HEK293T (cell line): ENCODE measurements at regions not wholly inside any gene's neighbourhood (a gene's known extent, or its start where the extent isn't known, plus 50 kb on each side); places are given as distances from the start of the nearest gene placed in this dataset.

Experiments
- CTCF ChIA-PET: fragments of 350-600 bp; formaldehyde crosslinking; extraction: SDS; loops from one replicate; lab custom pipeline; 2021; ENCODE audit warnings: antibody characterized with exemption, inconsistent platforms; lab: Yijun Ruan, JAX
- POLR2A ChIA-PET: fragments of 350-600 bp; formaldehyde crosslinking; extraction: SDS; loops from one replicate; lab custom pipeline; 2020; ENCODE audit warnings: antibody characterized with exemption, inconsistent platforms; lab: Yijun Ruan, JAX
- DNase-seq: peaks from one replicate; pipeline ENCODE4 v3.0.0; 2012; ENCODE audit warnings: mixed read lengths; ENCODE audit errors: extremely low spot score
- ARNT ChIP-seq: fragments of 450-650 bp; IDR thresholded peaks from 2 replicates; pipeline ENCODE4 v1.6.1; 2017; ENCODE audit warnings: mild to moderate bottlenecking
- BHLHE40 ChIP-seq: fragments of 450-650 bp; IDR thresholded peaks from 2 replicates; pipeline ENCODE4 v1.6.1; 2016; ENCODE audit warnings: mild to moderate bottlenecking, moderate library complexity, borderline replicate concordance
- CTBP1 ChIP-seq: fragments of 450-650 bp; IDR thresholded peaks from 2 replicates; pipeline ENCODE4 v1.6.1; 2016; ENCODE audit warnings: borderline replicate concordance
- ELF4 ChIP-seq: fragments of 450-650 bp; IDR thresholded peaks from 2 replicates; pipeline ENCODE4 v1.6.1; 2017; ENCODE audit warnings: antibody characterized with exemption
- FOXA1 ChIP-seq: fragments of 450-650 bp; IDR thresholded peaks from 2 replicates; pipeline ENCODE4 v1.6.1; 2016; ENCODE audit warnings: mild to moderate bottlenecking
- FOXK2 ChIP-seq: fragments of 450-650 bp; IDR thresholded peaks from 2 replicates; pipeline ENCODE4 v1.6.1; 2016; ENCODE audit warnings: mild to moderate bottlenecking
- FOXM1 ChIP-seq: fragments of 450-650 bp; IDR thresholded peaks from 2 replicates; pipeline ENCODE4 v1.6.1; 2017; ENCODE audit warnings: mild to moderate bottlenecking, borderline replicate concordance
- HDGF ChIP-seq: fragments of 450-650 bp; IDR thresholded peaks from 2 replicates; pipeline ENCODE4 v1.6.1; 2017; ENCODE audit warnings: antibody characterized with exemption, borderline replicate concordance
- L3MBTL2 ChIP-seq: fragments of 450-650 bp; conservative IDR thresholded peaks from 2 replicates; pipeline ENCODE4 v1.6.1; 2016; ENCODE audit warnings: mild to moderate bottlenecking
- LEF1 ChIP-seq: fragments of 450-650 bp; IDR thresholded peaks from 2 replicates; pipeline ENCODE4 v1.6.1; 2017; ENCODE audit warnings: mild to moderate bottlenecking, borderline replicate concordance
- NFRKB ChIP-seq: fragments of 450-650 bp; IDR thresholded peaks from 2 replicates; pipeline ENCODE4 v1.6.1; 2016; ENCODE audit warnings: mild to moderate bottlenecking, moderate library complexity
- SP1 ChIP-seq: fragments of 450-650 bp; IDR thresholded peaks from 2 replicates; pipeline ENCODE4 v1.6.1; 2017
- SUZ12 ChIP-seq: fragments of 450-650 bp; IDR thresholded peaks from 2 replicates; pipeline ENCODE4 v1.6.1; 2016; ENCODE audit warnings: mild to moderate bottlenecking
- TARDBP ChIP-seq: fragments of 450-650 bp; IDR thresholded peaks from 2 replicates; pipeline ENCODE4 v1.6.1; 2016
- ZNF384 ChIP-seq: fragments of 450-650 bp; IDR thresholded peaks from 2 replicates; pipeline ENCODE4 v1.6.1; 2016
- TF ChIP-seq, protein P1 (sequence below): fragments of 450-650 bp; IDR thresholded peaks from 2 replicates; pipeline ENCODE4 v1.6.1; 2016

DNA sequence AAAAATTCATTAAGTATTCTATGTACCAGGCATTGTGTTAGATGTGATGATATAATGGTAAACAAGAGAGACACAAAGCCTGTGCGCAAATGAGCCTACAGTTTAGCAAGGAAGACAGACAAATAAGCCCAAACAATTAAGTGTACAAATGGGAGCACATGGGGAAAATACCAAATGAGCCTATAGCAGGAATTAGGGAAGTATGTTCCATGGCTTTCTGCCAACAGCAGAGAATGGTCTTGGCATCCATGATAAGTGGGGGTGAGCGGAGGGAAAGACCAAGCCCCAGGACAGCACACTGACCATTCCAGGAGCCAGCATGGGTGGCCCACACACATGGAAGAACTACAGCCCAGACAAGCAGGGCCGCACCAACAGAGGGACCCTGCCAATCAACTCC lies 369.7 kb downstream of the DEPDC1B start:
- TF ChIP-seq ARNT (no peak), FOXK2 (no peak), SP1 (no peak), ELF4 (no peak), SUZ12 (no peak), TARDBP (no peak), L3MBTL2 (no peak), CTBP1 (no peak), LEF1 (no peak), NFRKB (no peak)
- ChIA-PET CTCF (no interaction called here), POLR2A (no interaction called here)
- no peak for DNase-seq

DNA sequence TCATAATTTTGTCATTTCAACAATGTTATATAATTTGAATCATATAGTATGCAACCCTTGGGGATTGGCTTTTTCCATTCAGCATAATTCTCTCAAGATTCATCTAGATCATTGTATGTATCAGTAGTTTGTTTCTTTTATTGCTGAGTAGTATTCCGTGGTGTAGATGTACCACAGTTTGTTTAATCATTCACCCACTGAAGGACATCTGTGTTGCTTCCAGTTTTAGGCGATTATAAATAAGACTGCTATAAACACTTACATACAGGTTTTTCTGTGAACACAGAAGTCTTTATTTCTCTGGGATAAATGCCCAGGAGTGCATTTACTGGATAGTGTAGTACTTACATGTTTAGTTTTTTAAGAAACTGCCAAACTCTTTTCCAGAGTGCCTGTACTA lies 374.1 kb downstream of the DEPDC1B start:
- ChIA-PET POLR2A (no interaction called here), CTCF (no interaction called here)
- no peak for TF ChIP-seq FOXA1
- no peak for TF ChIP-seq HDGF
- TF ChIP-seq BHLHE40 = no peak
- TF ChIP-seq TARDBP = no peak
- TF ChIP-seq, protein P1, sequence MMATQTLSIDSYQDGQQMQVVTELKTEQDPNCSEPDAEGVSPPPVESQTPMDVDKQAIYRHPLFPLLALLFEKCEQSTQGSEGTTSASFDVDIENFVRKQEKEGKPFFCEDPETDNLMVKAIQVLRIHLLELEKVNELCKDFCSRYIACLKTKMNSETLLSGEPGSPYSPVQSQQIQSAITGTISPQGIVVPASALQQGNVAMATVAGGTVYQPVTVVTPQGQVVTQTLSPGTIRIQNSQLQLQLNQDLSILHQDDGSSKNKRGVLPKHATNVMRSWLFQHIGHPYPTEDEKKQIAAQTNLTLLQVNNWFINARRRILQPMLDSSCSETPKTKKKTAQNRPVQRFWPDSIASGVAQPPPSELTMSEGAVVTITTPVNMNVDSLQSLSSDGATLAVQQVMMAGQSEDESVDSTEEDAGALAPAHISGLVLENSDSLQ = no peak
- no peak for TF ChIP-seq FOXK2
- TF ChIP-seq LEF1 = no peak
- DNase-seq = no peak

DNA sequence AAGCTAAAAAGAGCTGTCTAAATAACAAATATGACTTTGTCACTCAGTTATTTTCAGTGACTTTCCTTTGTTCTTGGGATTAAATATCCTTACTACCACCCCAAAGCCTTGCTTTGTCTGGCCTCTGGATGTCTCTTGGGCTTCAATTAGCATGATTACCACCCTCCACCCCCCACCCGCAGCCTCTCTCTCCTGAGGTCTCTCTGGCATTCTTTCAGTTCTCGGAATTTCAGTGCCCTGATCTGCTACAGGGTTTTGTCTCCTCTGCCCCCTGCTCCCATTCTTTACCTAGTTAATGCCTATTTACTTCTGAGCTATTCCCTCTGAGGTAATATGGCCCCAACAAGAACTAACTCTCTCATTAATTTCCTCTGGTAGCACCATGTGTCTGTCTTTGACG lies 376.4 kb downstream of the DEPDC1B start:
- DNase-seq = no peak
- POLR2A ChIA-PET = no interaction called here
- CTCF ChIA-PET = interaction anchor here (1.5 kb wide), 1 partner anchor 36 kb away, joined by 6 read pairs; no protein-coding TSS in a partner anchor
- TF ChIP-seq, protein P1 = no peak
- no peak for TF ChIP-seq FOXM1

DNA sequence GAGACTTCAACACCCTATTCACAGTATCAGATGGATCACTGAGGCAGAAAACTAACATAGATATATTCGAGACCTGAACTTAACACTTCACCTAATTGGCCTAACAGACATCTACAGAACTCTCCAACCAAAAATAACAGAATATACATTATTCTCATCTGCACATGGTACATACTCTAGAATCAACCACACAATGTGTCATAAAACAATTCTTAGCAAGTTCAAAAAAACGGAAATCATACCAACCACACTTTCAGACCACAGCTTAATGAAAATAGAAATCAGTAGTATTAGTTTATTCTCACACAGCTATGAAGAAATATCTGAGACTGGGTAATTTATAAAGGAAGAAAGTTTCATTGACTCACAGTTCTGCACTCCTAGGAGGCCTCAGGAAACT lies 387.9 kb downstream of the DEPDC1B start:
- TF ChIP-seq LEF1 (no peak), FOXM1 (no peak), ZNF384 (no peak), SP1 (no peak), BHLHE40 (no peak), HDGF (no peak), CTBP1 (no peak)
- TF ChIP-seq, protein P1 = no peak
- CTCF ChIA-PET = no interaction called here
- no peak for DNase-seq
- POLR2A ChIA-PET = no interaction called here

DNA sequence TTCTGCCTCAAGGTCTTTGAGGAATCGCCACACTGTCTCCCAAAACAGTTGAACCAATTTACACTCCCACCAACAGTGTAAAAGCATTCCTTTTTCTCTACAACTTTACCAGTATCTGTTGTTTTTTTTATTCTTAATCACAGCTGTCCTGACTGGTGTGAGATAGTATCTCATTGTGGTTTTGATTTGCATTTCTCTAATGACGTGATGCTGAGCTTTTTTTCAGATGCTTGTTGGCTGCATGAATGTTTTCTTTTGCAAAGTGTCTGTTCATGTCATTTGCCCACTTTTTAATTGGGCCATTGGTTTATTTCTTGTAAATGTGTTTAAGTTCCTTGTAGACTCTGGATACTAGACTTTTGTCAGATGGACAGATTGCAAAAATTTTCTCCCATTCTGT lies 400.0 kb downstream of the DEPDC1B start:
- ChIA-PET CTCF (no interaction called here), POLR2A (no interaction called here)
- TF ChIP-seq, protein P1 = no peak
- no peak for TF ChIP-seq FOXM1
- no peak for DNase-seq

DNA sequence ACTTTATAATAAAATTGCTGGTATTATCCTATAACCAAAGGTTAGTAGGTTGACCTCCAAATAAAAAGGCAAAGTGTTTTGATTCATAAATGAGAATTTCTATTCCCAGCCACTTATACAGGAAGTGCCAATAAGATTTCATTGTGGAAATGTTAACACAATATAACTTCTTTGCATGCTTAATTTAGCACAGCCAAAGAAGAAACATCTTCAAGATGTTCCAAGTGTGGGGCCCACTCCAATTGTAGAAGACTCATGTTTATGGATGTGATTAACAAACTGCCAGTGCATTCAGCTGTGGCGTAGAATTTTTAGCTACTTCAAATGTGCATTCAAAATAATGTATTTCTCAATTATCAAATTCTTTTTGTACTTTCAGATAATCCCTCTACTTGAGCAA lies 402.3 kb downstream of the DEPDC1B start:
- POLR2A ChIA-PET = no interaction called here
- CTCF ChIA-PET = interaction anchor here (0.5 kb wide), 1 partner anchor 10 kb away, joined by 3 read pairs; no protein-coding TSS in a partner anchor
- DNase-seq = no peak
- no peak for TF ChIP-seq ELF4
- TF ChIP-seq FOXM1 = no peak
- no peak for TF ChIP-seq HDGF
- no peak for TF ChIP-seq ZNF384
- no peak for TF ChIP-seq NFRKB
- no peak for TF ChIP-seq ARNT
- no peak for TF ChIP-seq FOXK2
- no peak for TF ChIP-seq FOXA1
- TF ChIP-seq SUZ12 = no peak
- no peak for TF ChIP-seq BHLHE40
- no peak for TF ChIP-seq LEF1
- TF ChIP-seq, protein P1 = no peak
- TF ChIP-seq L3MBTL2 = no peak
- no peak for TF ChIP-seq CTBP1
- TF ChIP-seq TARDBP = no peak

DNA sequence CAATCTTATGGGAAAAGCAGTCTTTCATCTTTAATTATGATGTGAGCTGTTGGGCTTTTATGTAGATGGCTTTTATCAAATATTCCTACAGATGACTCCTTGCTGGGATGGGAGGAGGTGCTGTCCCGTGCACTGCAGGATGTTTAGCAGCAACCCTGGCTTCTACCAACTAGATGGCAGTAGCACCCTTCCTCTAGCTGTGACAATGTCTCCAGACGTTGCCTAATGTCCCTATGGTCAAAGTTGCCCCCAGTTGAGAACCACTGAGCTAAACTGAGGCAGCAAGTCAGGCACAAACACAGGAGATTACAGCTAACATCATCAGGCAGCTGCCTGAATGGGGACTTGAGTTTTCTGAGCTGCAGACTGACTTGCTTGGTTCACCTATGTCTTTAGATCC lies 401.9 kb upstream of the PDE4D start:
- CTCF ChIA-PET = interaction anchor here (0.8 kb wide), 1 partner anchor 374 kb away, joined by 3 read pairs; no protein-coding TSS in a partner anchor
- POLR2A ChIA-PET = no interaction called here
- TF ChIP-seq LEF1 (no peak), FOXK2 (no peak), SP1 (no peak)
- peak; percentile 17 for DNase-seq
